HepG2 (cell line): ENCODE measurements at regions not wholly inside any gene's neighbourhood (a gene's known extent, or its start where the extent isn't known, plus 50 kb on each side); places are given as distances from the start of the nearest gene placed in this dataset.

Experiments
- ATAC-seq: fragments of 200-7000 bp; cut with Tn5 transposase; 3 replicates; pipeline ENCODE4 v1.9.1; 2020; ENCODE audit warnings: mild to moderate bottlenecking, moderate library complexity
- BruUV-seq: library from RNA; stranded (reverse); fragments of 400-500 nt; replicated peaks from 2 replicates; lab custom pipeline; 2021; lab: Mats Ljungman, UMichigan
- CTCF ChIA-PET: fragments of 300-600 bp; formaldehyde crosslinking; extraction: SDS; loops from one replicate; lab custom pipeline; 2021; ENCODE audit warnings: low total read pairs, inconsistent platforms, low intra/inter-chr PET ratio; lab: Yijun Ruan, JAX
- POLR2A ChIA-PET: fragments of 350-600 bp; sonication (Branson Sonifier 250); formaldehyde crosslinking; loops from one replicate; lab custom pipeline; 2020; ENCODE audit warnings: antibody characterized with exemption, inconsistent platforms; lab: Yijun Ruan, JAX
- DNase-seq: peaks from one replicate; pipeline ENCODE4 v3.0.0-alpha.2; 2015; ENCODE audit warnings: low spot score
- FAIRE-seq: peaks from 3 replicates; lab custom pipeline; 2011; peaks lifted over from hg19 to GRCh38; lab: Jason Lieb, UNC
- H2AFZ ChIP-seq: one replicate; pipeline ENCODE4 v1.6.1; 2011; ENCODE audit warnings: low read length, inconsistent platforms
- H3K27ac ChIP-seq: fragments of 300-600 bp; 3 replicates; pipeline ENCODE4 v1.8.0; 2011; ENCODE audit warnings: mixed run types, mild to moderate bottlenecking, mixed read lengths, low read length, inconsistent platforms; ENCODE audit not compliant: insufficient read depth; ENCODE audit errors: extremely low read length
- H3K27me3 ChIP-seq, 2 experiments: fragments of 200-600 bp in 1 of 2; 2 replicates in 1 of 2; 3 replicates in 1 of 2; pipeline versions ENCODE4 v1.6.0 to v1.8.0; 2011; ENCODE audit warnings: low read length in 2 of 2, mild to moderate bottlenecking in 2 of 2, moderate library complexity in 2 of 2, inconsistent platforms in 1 of 2; ENCODE audit not compliant: insufficient read depth in 2 of 2, control insufficient read depth in 1 of 2
- H3K36me3 ChIP-seq, 2 experiments: fragments of 200-600 bp in 1 of 2; replicated peaks in 1 of 2; 2 replicates in 1 of 2; 3 replicates in 1 of 2; pipeline versions ENCODE4 v1.5.1 to v1.8.0; 2011; ENCODE audit warnings: low read length in 2 of 2, inconsistent platforms in 1 of 2; ENCODE audit not compliant: insufficient read depth in 2 of 2, control insufficient read depth in 1 of 2
- H3K4me1 ChIP-seq: 2 replicates; pipeline ENCODE4 v1.5.1; 2012; ENCODE audit warnings: low read length, inconsistent platforms; ENCODE audit not compliant: insufficient read depth
- H3K4me2 ChIP-seq: 2 replicates; pipeline ENCODE4 v1.6.0; 2011; ENCODE audit warnings: low read depth, low read length, inconsistent platforms
- H3K4me3 ChIP-seq, 3 experiments: fragments of 200-600 bp in 1 of 3; sonication (generic), shearing (Covaris generic) in 1 of 3; replicated peaks in 1 of 3; 2 replicates each; pipeline ENCODE4 v1.5.1; 2011 to 2016; ENCODE audit warnings: low read length in 3 of 3, inconsistent platforms in 2 of 3, low read depth in 2 of 3, mild to moderate bottlenecking in 2 of 3, control low read depth in 1 of 3, mixed read lengths in 1 of 3; ENCODE audit not compliant: insufficient read depth in 1 of 3
- H3K79me2 ChIP-seq: one replicate; pipeline ENCODE4 v1.6.1; 2011; ENCODE audit warnings: low read length, inconsistent platforms; ENCODE audit not compliant: insufficient read depth
- H3K9ac ChIP-seq: 2 replicates; pipeline ENCODE4 v1.6.0; 2011; ENCODE audit warnings: mild to moderate bottlenecking, low read depth, low read length, inconsistent platforms; ENCODE audit not compliant: insufficient read depth
- H3K9me3 ChIP-seq: 2 replicates; pipeline ENCODE4 v1.5.1; 2012; ENCODE audit warnings: mild to moderate bottlenecking, low read length
- H4K20me1 ChIP-seq: 2 replicates; pipeline ENCODE4 v1.6.0; 2011; ENCODE audit warnings: inconsistent platforms, mild to moderate bottlenecking, low read length, moderate library complexity; ENCODE audit not compliant: insufficient read depth
- ARID2 ChIP-seq: sonication (generic); formaldehyde crosslinking; IDR thresholded peaks from 2 replicates; pipeline ENCODE4 v1.8.1; 2022; ENCODE audit warnings: mild to moderate bottlenecking, missing genetic modification reagents, borderline replicate concordance
- BRF2 ChIP-seq: sonication (generic); formaldehyde crosslinking; IDR thresholded peaks from 2 replicates; pipeline ENCODE4 v1.8.1; 2022; ENCODE audit warnings: mild to moderate bottlenecking, missing genetic modification reagents
- HDAC2 ChIP-seq: sonication (generic); formaldehyde crosslinking; IDR thresholded peaks from 2 replicates; pipeline ENCODE4 v1.4.0; 2020; ENCODE audit warnings: missing genetic modification reagents
- JDP2 ChIP-seq: sonication (generic); formaldehyde crosslinking; IDR thresholded peaks from 2 replicates; pipeline ENCODE4 v1.8.1; 2022; ENCODE audit warnings: missing genetic modification reagents, borderline replicate concordance
- NCOA1 ChIP-seq: sonication (generic); formaldehyde crosslinking; IDR thresholded peaks from 2 replicates; pipeline ENCODE4 v1.9.0; 2021; ENCODE audit warnings: missing genetic modification reagents
- NRL ChIP-seq: sonication (generic); formaldehyde crosslinking; IDR thresholded peaks from 2 replicates; pipeline ENCODE4 v1.5.0; 2020; ENCODE audit warnings: missing genetic modification reagents, mild to moderate bottlenecking, moderate library complexity, borderline replicate concordance
- SMARCC2 ChIP-seq: fragments of 450-650 bp; IDR thresholded peaks from 2 replicates; pipeline ENCODE4 v1.6.1; 2017; ENCODE audit warnings: antibody characterized with exemption, mild to moderate bottlenecking
- SRSF9 ChIP-seq: fragments of 200-400 bp; formaldehyde crosslinking; IDR thresholded peaks from 2 replicates; pipeline ENCODE4 v1.6.1; 2018; ENCODE audit warnings: borderline replicate concordance, mild to moderate bottlenecking, low read depth, low read length; ENCODE audit not compliant: insufficient read depth, poor library complexity, severe bottlenecking
- ZFP62 ChIP-seq: sonication (generic); formaldehyde crosslinking; IDR thresholded peaks from 2 replicates; pipeline ENCODE4 v1.4.0; 2020; ENCODE audit warnings: missing genetic modification reagents
- ZMYM3 ChIP-seq: sonication (generic); formaldehyde crosslinking; IDR thresholded peaks from 2 replicates; pipeline ENCODE4 v1.5.1; 2020; ENCODE audit warnings: mild to moderate bottlenecking, missing genetic modification reagents
- ZNF296 ChIP-seq: sonication (generic); formaldehyde crosslinking; conservative IDR thresholded peaks from 2 replicates; pipeline ENCODE4 v1.5.0; 2020; ENCODE audit warnings: mild to moderate bottlenecking, missing genetic modification reagents
- ZNF326 ChIP-seq: sonication (generic); formaldehyde crosslinking; IDR thresholded peaks from 2 replicates; pipeline ENCODE4 v1.4.0; 2020; ENCODE audit warnings: missing genetic modification reagents, borderline replicate concordance
- ZNF737 ChIP-seq: sonication (generic); formaldehyde crosslinking; IDR thresholded peaks from 2 replicates; pipeline ENCODE4 v1.5.0; 2020; ENCODE audit warnings: missing genetic modification reagents, mild to moderate bottlenecking, borderline replicate concordance
- ZNF740 ChIP-seq: sonication (generic); formaldehyde crosslinking; IDR thresholded peaks from 2 replicates; pipeline ENCODE4 v1.4.0; 2020; ENCODE audit warnings: missing genetic modification reagents
- ZNF816 ChIP-seq: sonication (generic); formaldehyde crosslinking; IDR thresholded peaks from 2 replicates; pipeline ENCODE4 v1.8.0; 2022; ENCODE audit warnings: missing genetic modification reagents, mild to moderate bottlenecking, borderline replicate concordance
- WGBS: methylation state at CpG from one replicate; pipeline ENCODE4 v1.1.6; 2017; ENCODE audit warnings: low lambda C conversion rate; 5-methylcytosine and 5-hydroxymethylcytosine counted together
- in situ Hi-C: cut with HindIII; loops from 2 replicates; pipeline ENCODE4 v1.10.0; 2017; ENCODE audit warnings: low pct_unique_long_range_greater_than_20kb; ENCODE audit not compliant: extremely low pct_ligation_motif_present
- intact Hi-C: fragments of 100-400 bp; cut with micrococcal nuclease; formaldehyde crosslinking; loops from one replicate; pipeline ENCODE4 v1.10.0; 2022; ENCODE audit not compliant: unreplicated experiment
- TF ChIP-seq, protein P1 (sequence below), 2 experiments: fragments of 450-650 bp in 1 of 2; sonication (generic) in 1 of 2; formaldehyde crosslinking in 1 of 2; IDR thresholded peaks; 2 replicates each; pipeline versions ENCODE4 v1.6.1 to v1.8.0; 2016 to 2022; ENCODE audit warnings: antibody characterized with exemption in 1 of 2, mild to moderate bottlenecking in 1 of 2, missing genetic modification reagents in 1 of 2

- no TSS peak for BruUV-seq
- no peak overlapping the region for H3K9ac ChIP-seq
- H2AFZ ChIP-seq, result no peak overlapping the region
- H3K36me3 ChIP-seq, result no peaks in the 10 kb centered on the region
- H3K9me3 ChIP-seq, result no peaks in the 10 kb centered on the region; the same call in 1 of the 2 replicates
- ChIA-PET CTCF (no interaction called here), POLR2A (no interaction called here)
- FAIRE-seq, result no peak
- intact Hi-C loops, result no loop called here
- ATAC-seq, result no peak
- H3K4me3 ChIP-seq, result no peak overlapping the region
- H3K27me3 ChIP-seq, result no peaks in the 10 kb centered on the region
- no peak for DNase-seq
- WGBS, result 74% methylated on average over 7 of the region's 9 CpGs
- no peak overlapping the region for H3K27ac ChIP-seq
- H3K4me1 ChIP-seq, result no peaks in the 10 kb centered on the region
- in situ Hi-C loops, result loop anchor here (10.0 kb wide), 1 partner anchor 55 kb away; no protein-coding TSS in a partner anchor
- H4K20me1 ChIP-seq, result no peaks in the 10 kb centered on the region
- no peak overlapping the region for H3K4me2 ChIP-seq
- no peaks in the 10 kb centered on the region for H3K79me2 ChIP-seq
- TF ChIP-seq ZNF737 (CRISPR knock-in tag), result no peak
- TF ChIP-seq ZMYM3 (CRISPR knock-in tag), result no peak
- no peak for TF ChIP-seq JDP2 (CRISPR knock-in tag)
- no peak for TF ChIP-seq HDAC2
- TF ChIP-seq ARID2, result no peak
- TF ChIP-seq ZNF816 (CRISPR knock-in tag), result no peak
- TF ChIP-seq, protein P1, sequence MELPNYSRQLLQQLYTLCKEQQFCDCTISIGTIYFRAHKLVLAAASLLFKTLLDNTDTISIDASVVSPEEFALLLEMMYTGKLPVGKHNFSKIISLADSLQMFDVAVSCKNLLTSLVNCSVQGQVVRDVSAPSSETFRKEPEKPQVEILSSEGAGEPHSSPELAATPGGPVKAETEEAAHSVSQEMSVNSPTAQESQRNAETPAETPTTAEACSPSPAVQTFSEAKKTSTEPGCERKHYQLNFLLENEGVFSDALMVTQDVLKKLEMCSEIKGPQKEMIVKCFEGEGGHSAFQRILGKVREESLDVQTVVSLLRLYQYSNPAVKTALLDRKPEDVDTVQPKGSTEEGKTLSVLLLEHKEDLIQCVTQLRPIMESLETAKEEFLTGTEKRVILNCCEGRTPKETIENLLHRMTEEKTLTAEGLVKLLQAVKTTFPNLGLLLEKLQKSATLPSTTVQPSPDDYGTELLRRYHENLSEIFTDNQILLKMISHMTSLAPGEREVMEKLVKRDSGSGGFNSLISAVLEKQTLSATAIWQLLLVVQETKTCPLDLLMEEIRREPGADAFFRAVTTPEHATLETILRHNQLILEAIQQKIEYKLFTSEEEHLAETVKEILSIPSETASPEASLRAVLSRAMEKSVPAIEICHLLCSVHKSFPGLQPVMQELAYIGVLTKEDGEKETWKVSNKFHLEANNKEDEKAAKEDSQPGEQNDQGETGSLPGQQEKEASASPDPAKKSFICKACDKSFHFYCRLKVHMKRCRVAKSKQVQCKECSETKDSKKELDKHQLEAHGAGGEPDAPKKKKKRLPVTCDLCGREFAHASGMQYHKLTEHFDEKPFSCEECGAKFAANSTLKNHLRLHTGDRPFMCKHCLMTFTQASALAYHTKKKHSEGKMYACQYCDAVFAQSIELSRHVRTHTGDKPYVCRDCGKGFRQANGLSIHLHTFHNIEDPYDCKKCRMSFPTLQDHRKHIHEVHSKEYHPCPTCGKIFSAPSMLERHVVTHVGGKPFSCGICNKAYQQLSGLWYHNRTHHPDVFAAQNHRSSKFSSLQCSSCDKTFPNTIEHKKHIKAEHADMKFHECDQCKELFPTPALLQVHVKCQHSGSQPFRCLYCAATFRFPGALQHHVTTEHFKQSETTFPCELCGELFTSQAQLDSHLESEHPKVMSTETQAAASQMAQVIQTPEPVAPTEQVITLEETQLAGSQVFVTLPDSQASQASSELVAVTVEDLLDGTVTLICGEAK (IDR thresholded peaks at IDR 0.05), result no peak
- TF ChIP-seq, protein P1 (CRISPR knock-in tag; IDR thresholded peaks at IDR 0.05), result no peak
- no peak for TF ChIP-seq NRL
- no peak for TF ChIP-seq ZFP62 (CRISPR knock-in tag)
- TF ChIP-seq ZNF296 (CRISPR knock-in tag), result no peak
- no peak for TF ChIP-seq BRF2 (CRISPR knock-in tag)
- TF ChIP-seq ZNF326 (CRISPR knock-in tag), result no peak
- TF ChIP-seq NCOA1, result no peak
- no peak for TF ChIP-seq SRSF9
- no peak for TF ChIP-seq SMARCC2
- TF ChIP-seq ZNF740 (CRISPR knock-in tag), result no peak
These were observed 180.9 kb upstream of the UBE3A start for GRCh38 chr15:25619761-25620160.
